Prostate gland (tissue), 2 donors: ENCODE measurements at regions not wholly inside any gene's neighbourhood (a gene's known extent, or its start where the extent isn't known, plus 50 kb on each side); places are given as distances from the start of the nearest gene placed in this dataset.

ENCODE experiments used
- DNase-seq: peaks from one replicate; pipeline ENCODE4 v3.0.0-alpha.2; 2019; ENCODE audit warnings: low spot score
- H3K27ac ChIP-seq, 2 donors: fragments of 200-600 bp; sonication (generic); 2 replicates each; pipeline ENCODE4 v1.5.1; 2017 to 2019
- H3K27me3 ChIP-seq: fragments of 200-600 bp; sonication (generic); replicated peaks from 2 replicates; pipeline ENCODE4 v1.5.1; 2019; ENCODE audit not compliant: insufficient read depth
- H3K36me3 ChIP-seq, 2 donors: fragments of 200-600 bp; sonication (generic); 1 replicate in 1 of 2; 2 replicates in 1 of 2; pipeline versions ENCODE4 v1.5.1 to v1.8.1; 2017 to 2019
- H3K4me1 ChIP-seq: fragments of 200-600 bp; sonication (generic); replicated peaks from 2 replicates; pipeline ENCODE4 v1.5.1; 2019
- H3K4me3 ChIP-seq, 2 donors: fragments of 200-600 bp; sonication (generic); 2 replicates each; pipeline ENCODE4 v1.5.1; 2017 to 2019
- H3K9me3 ChIP-seq: fragments of 200-600 bp; sonication (generic); 2 replicates; pipeline ENCODE4 v1.5.1; 2017
- CTCF ChIP-seq, 4 experiments: fragments of 200-600 bp in 2 of 4; fragments of 450-650 bp in 2 of 4; sonication (generic) in 2 of 4; IDR thresholded peaks; 1 replicate in 3 of 4; 2 replicates in 1 of 4; pipeline ENCODE4 v1.5.1; 2016 to 2019; ENCODE audit warnings: antibody characterized with exemption in 4 of 4, mild to moderate bottlenecking in 2 of 4, moderate library complexity in 2 of 4
- POLR2A ChIP-seq: fragments of 450-650 bp; IDR thresholded peaks from one replicate; pipeline ENCODE4 v1.6.1; 2016; ENCODE audit warnings: antibody characterized with exemption, mild to moderate bottlenecking
- POLR2AphosphoS5 ChIP-seq: sonication (generic); formaldehyde crosslinking; IDR thresholded peaks from one replicate; pipeline ENCODE4 v1.6.1; 2017; ENCODE audit warnings: antibody characterized with exemption
- WGBS: methylation state at CpG from one replicate; pipeline ENCODE4 v1.1.5; 2018; 5-methylcytosine and 5-hydroxymethylcytosine counted together
- intact Hi-C: fragments of 100-400 bp; cut with DNase I; formaldehyde crosslinking; loops from one replicate; pipeline ENCODE4 v1.14.2; 2022
- small RNA-seq, 2 donors: library from RNA; depleted of rRNA; stranded (forward); fragments of <200 nt; gene quantifications; one replicate each; pipeline ENCODE3, GENCODE V24; 2016

- no peak for DNase-seq
- intact Hi-C loops = no loop called here
- H3K4me3 ChIP-seq = no peak overlapping the region
- H3K9me3 ChIP-seq = no peaks in the 10 kb centered on the region
- H3K27me3 ChIP-seq = no peaks in the 10 kb centered on the region
- TF ChIP-seq POLR2A = no peak
- no peak for TF ChIP-seq CTCF (IDR thresholded peaks at IDR 0.05)
- no peak for TF ChIP-seq POLR2AphosphoS5
- 86% methylated on average over 5 of the region's 5 CpGs for WGBS
- no peaks in the 10 kb centered on the region for H3K4me1 ChIP-seq
- no peaks in the 10 kb centered on the region for H3K36me3 ChIP-seq
- H3K27ac ChIP-seq = no peak overlapping the region
Measured at GRCh38 chr21:17900990-17901385, 81.8 kb upstream of the C21orf91 start.

GRCh38 chr21:17900281-17900989, 81.3 kb upstream of the C21orf91 start:
- no peak for DNase-seq
- intact Hi-C loops = no loop called here
- no peaks in the 10 kb centered on the region for H3K9me3 ChIP-seq
- H3K27ac ChIP-seq = no peak overlapping the region
- no peaks in the 10 kb centered on the region for H3K36me3 ChIP-seq
- H3K4me1 ChIP-seq = no peaks in the 10 kb centered on the region
- no peak overlapping the region for H3K4me3 ChIP-seq
- WGBS = 71% methylated on average over 8 of the region's 8 CpGs
- H3K27me3 ChIP-seq = no peaks in the 10 kb centered on the region
- TF ChIP-seq CTCF (IDR thresholded peaks at IDR 0.05) = no peak
- TF ChIP-seq POLR2AphosphoS5 = no peak
- TF ChIP-seq POLR2A = no peak

- TF ChIP-seq CTCF (IDR thresholded peaks at IDR 0.05) (no peak), POLR2AphosphoS5 (no peak), POLR2A (no peak)
- Histone ChIP-seq H3K4me1 (no peaks in the 10 kb centered on the region), H3K9me3 (no peaks in the 10 kb centered on the region), H3K27ac (no peak overlapping the region), H3K4me3 (no peak overlapping the region), H3K27me3 (no peaks in the 10 kb centered on the region), H3K36me3 (no peaks in the 10 kb centered on the region)
- DNase-seq = no peak
- intact Hi-C loops = no loop called here
- WGBS = 88% methylated on average over 1 of the region's 1 CpG
Measured at GRCh38 chr21:17889171-17889570, 70.0 kb upstream of the C21orf91 start.

- Histone ChIP-seq H3K36me3 (no peaks in the 10 kb centered on the region), H3K4me3 (no peak overlapping the region), H3K9me3 (no peaks in the 10 kb centered on the region), H3K27me3 (no peaks in the 10 kb centered on the region), H3K4me1 (no peaks in the 10 kb centered on the region), H3K27ac (no peak overlapping the region)
- TF ChIP-seq POLR2A = no peak
- TF ChIP-seq CTCF (IDR thresholded peaks at IDR 0.05) = no peak
- no peak for TF ChIP-seq POLR2AphosphoS5
- intact Hi-C loops = no loop called here
- DNase-seq = no peak
Measured at GRCh38 chr21:17869115-17869514, 50.0 kb upstream of the C21orf91 start.

Small RNA genes lying in the stretch of these regions (small RNA-seq; reads per million reads assigned to genes)
- 0 reads per million in 2 donors for gene RPL37P3
